ENCODE measurements at regions not wholly inside any gene's neighbourhood (a gene's known extent, or its start where the extent isn't known, plus 50 kb on each side); places are given as distances from the start of the nearest gene placed in this dataset.
"Not testable (repeated sequence)": the region's sequence is repeated elsewhere in the genome, so short reads cannot be mapped to it uniquely, and the experiment has no call there.

GRCh38 chr7:136148920-136149319 lies 171.8 kb upstream of the MTPN start:
- DNase-seq = no peak

DNA sequence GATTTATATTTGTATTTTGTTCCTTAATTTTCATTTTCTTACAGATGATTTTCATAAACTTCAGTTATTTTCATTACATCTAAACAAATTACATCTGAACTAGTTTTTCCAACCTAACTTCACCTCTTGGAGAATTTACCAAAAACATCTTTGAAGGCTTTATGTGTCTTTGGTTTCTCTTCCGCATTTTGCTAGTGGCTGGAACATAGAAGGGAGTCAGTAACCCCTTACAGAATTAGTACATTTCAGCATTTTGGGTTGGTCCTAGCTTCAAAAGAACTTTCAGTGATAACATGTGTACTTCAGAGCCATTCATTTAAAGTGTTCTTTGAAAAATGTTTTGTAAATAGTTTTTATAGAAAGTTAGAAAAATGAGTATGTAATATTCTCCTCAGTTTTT lies 169.8 kb upstream of the MTPN start:
- DNase-seq = no peak

DNA sequence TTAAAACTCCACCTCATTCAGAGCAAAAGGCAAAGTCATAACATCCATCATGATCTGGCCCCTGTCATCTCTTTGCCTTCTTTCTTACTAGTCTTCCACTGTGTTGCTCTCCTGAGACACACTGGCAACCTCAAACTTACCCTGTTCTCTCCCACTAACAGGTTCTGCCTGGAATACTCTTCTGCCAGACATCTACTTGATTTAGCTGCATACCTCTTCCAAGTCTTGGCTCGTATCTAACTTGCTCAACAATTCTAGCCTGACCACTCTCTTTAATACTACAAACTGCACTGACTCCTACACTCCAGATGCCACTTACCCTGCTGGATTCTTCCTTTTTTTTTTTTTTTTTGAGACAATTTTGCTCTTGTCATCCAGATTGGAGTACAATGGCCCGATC lies 167.0 kb upstream of the MTPN start:
- no peak for DNase-seq

GRCh38 chr7:136143271-136143670 lies 166.1 kb upstream of the MTPN start:
- DNase-seq = no peak

- no peak for DNase-seq
These were observed 165.4 kb upstream of the MTPN start for GRCh38 chr7:136142583-136142982.

- no peak for DNase-seq
These were observed 163.3 kb upstream of the MTPN start for GRCh38 chr7:136140469-136140868.

GRCh38 chr7:136139417-136139816 lies 162.3 kb upstream of the MTPN start:
- DNase-seq = no peak

DNA sequence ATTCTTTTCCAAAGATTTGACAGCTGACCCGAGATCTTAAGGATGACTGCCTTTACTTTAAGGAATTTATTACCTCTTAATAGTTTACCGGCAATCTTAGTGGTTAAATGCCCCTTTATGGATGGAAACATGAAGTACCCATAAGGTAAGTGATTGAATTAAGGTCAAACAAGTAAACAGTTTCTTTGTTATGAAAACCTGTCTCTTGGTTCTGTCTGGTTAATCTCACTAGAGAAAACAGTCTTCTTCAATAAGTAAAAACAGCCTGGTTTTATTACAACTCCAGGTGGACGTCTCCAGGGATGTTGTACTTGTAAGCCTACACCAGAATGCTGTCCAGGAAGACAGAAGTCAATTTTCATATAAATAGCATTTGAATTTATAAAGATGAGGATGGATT lies 161.8 kb upstream of the MTPN start:
- no peak for DNase-seq

DNA sequence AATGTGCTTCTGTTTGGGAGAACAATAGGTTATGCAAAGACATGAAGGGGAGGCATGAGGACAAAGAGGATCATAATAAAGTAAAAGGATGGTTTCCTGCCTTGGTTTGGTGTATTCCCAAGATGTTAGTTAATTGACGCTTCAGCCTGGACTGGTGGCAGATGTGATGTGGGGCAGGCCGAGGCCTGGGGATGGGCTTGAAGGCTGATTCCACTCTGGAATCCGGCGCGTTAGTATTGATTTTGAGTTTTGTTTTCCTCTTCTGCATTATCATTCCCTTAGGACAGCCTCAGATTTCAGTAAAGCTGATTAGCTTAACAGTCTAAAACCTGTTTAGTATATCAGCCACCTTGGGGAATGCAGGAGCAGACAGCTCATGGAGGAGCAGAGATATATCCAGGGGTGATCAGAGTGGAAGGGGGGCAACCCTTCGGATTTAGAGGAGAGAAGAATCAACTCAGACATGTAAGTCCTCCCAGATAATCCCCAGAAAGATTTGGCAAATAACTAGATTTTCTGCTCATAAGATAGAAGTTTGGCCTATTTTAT lies 159.8 kb upstream of the MTPN start:
- DNase-seq = no peak

DNA sequence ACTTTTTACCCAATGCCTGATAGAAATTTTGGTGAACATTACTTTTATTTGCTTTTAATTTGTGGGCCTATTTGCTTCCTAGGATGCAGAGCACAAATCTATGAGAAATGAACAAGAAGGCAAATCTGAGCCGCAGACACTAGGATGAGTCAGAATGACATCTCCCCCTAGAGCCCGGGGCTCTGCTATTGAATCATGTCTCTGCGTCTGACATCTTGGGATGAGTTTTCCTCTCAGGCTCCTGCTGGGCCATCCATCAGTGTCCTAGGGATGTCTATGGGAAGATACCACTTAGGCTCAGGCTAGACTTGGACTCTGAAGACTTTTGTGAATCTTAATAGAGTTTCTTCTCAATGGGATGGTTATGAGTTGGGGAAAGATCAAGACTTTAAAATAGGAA lies 157.3 kb upstream of the MTPN start:
- DNase-seq = no peak

DNA sequence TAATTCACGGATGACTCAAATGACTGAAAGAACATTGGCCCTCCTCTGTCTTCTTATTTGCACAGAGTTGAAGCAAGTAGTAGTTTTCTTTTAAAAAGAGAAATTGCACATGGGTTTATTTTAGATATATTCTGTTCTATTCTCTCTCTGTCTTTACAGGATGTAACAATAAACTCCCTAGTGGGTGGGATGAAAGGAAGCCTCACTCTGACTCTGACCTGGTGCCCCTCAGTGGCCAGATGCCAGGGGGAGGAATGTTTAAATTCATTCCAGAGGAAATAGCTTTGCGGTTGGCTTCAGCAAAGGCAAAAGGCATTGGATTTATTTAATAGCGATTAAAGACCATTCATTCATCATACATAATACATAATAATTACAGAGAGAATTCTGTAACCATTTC lies 156.4 kb upstream of the MTPN start:
- no peak for DNase-seq

GRCh38 chr7:136131304-136131630 lies 154.1 kb upstream of the MTPN start:
- no peak for DNase-seq

GRCh38 chr7:136130511-136131303 lies 153.5 kb upstream of the MTPN start:
- DNase-seq = no peak

- no peak for DNase-seq
These were observed 150.9 kb upstream of the MTPN start for GRCh38 chr7:136128050-136128449.

DNA sequence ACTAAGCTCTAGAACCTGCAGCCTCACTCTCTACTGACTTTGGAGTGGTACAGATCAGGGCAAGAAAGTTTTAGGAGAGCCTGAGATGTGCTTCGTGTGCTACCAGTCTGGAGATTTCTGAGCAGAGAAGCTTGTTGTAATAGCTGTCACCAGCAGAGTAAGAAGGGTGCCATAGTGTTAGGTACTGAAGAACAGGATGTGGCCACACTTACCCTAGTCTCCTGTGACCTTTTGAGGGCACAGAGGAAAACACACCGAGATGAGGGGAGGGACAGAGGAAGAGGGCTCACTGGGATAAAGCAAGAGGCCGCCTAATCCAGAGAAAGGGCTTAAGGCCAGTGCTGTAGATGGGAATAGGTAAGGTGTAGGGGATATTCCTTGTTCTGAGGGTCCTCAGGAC lies 146.2 kb upstream of the MTPN start:
- no peak for DNase-seq

GRCh38 chr7:136122026-136122425 lies 144.9 kb upstream of the MTPN start:
- no peak for DNase-seq

GRCh38 chr7:136117539-136117938 lies 140.4 kb upstream of the MTPN start:
- DNase-seq = no peak

GRCh38 chr7:136116186-136116585 lies 139.0 kb upstream of the MTPN start:
- DNase-seq = no peak

- peak in 1 of 2 experiments; percentile 31 for DNase-seq
These were observed 138.0 kb upstream of the MTPN start for GRCh38 chr7:136114966-136115762.

GRCh38 chr7:136114467-136114866 lies 137.3 kb upstream of the MTPN start:
- DNase-seq = not testable (repeated sequence)

DNA sequence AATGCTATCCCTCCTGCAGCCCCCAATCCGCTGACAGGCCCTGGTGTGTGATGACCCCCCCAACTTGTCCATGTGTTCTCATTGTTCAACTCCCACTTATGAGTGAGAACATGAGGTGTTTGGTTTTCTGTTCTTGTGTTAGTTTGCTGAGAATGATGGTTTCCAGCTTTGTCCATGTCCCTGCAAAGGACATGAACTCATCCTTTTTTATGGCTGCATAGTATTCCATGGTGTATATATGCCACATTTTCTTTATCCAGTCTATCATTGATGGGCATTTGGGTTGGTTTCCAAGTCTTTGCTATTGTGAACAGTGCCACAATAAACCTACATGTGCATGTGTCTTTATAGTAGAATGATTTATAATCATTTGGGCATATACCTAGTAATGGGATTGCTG lies 131.9 kb upstream of the MTPN start:
- not testable (repeated sequence) for DNase-seq

- no peak for DNase-seq
These were observed 128.0 kb upstream of the MTPN start for GRCh38 chr7:136105191-136105590.

DNA sequence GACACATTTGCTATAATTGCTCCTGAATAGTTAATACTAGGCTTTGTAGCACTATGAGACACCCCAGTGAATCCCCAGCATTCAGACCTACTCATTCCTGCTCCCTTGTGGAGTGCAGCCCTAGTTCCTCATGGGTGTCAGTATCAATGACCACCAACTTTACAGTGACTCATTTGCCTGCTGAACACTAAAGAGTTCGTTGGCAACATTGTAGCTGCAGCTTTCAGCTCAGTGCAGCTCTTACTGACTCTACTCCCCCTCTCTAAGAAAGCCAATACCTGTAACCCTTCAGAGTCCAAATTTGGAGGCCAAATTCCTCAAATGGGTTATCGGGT lies 127.1 kb upstream of the MTPN start:
- DNase-seq = no peak

- no peak for DNase-seq
These were observed 126.5 kb upstream of the MTPN start for GRCh38 chr7:136103545-136104268.
